Tibial artery (tissue), 4 donors: ENCODE measurements at regions not wholly inside any gene's neighbourhood (a gene's known extent, or its start where the extent isn't known, plus 50 kb on each side); places are given as distances from the start of the nearest gene placed in this dataset.

Source experiments
- DNase-seq, 2 donors: peaks; one replicate each; pipeline ENCODE4 v3.0.0-alpha.2; 2019
- H3K27ac ChIP-seq, 2 donors: fragments of 200-600 bp; sonication (generic) in 1 of 2; 1 replicate in 1 of 2; 2 replicates in 1 of 2; pipeline ENCODE4 v1.5.1; 2018 to 2019; ENCODE audit warnings: mild to moderate bottlenecking in 1 of 2
- H3K27me3 ChIP-seq, 2 donors: fragments of 200-600 bp; sonication (generic) in 1 of 2; one replicate each; pipeline versions ENCODE4 v1.5.1 to v1.6.0; 2016 to 2019
- H3K36me3 ChIP-seq, 3 donors: fragments of 200-600 bp; sonication (generic) in 2 of 3; one replicate each; pipeline ENCODE4 v1.5.1; 2016 to 2019; ENCODE audit warnings: mild to moderate bottlenecking in 2 of 3
- H3K4me1 ChIP-seq, 4 donors: fragments of 200-600 bp; sonication (generic) in 2 of 4; 1 replicate in 3 of 4; 2 replicates in 1 of 4; pipeline ENCODE4 v1.5.1; 2016 to 2019
- H3K4me3 ChIP-seq, 2 donors: fragments of 200-600 bp; sonication (generic) in 1 of 2; 1 replicate in 1 of 2; 2 replicates in 1 of 2; pipeline ENCODE4 v1.5.1; 2018 to 2019; ENCODE audit warnings: mild to moderate bottlenecking in 2 of 2
- H3K9me3 ChIP-seq, 3 donors: fragments of 200-600 bp; sonication (generic) in 1 of 3; one replicate each; pipeline ENCODE4 v1.5.1; 2016 to 2019
- intact Hi-C: fragments of 100-400 bp; cut with DNase I; formaldehyde crosslinking; loops from one replicate; pipeline ENCODE4 v1.15.0; 2023; ENCODE audit warnings: low total_unique reads
- TF ChIP-seq, protein P1 (sequence below), 2 experiments: fragments of 200-600 bp in 1 of 2; fragments of 450-650 bp in 1 of 2; IDR thresholded peaks; one replicate each; pipeline ENCODE4 v1.5.1; 2017 to 2019; ENCODE audit warnings: antibody characterized with exemption in 2 of 2, mild to moderate bottlenecking in 1 of 2, moderate library complexity in 1 of 2

DNA sequence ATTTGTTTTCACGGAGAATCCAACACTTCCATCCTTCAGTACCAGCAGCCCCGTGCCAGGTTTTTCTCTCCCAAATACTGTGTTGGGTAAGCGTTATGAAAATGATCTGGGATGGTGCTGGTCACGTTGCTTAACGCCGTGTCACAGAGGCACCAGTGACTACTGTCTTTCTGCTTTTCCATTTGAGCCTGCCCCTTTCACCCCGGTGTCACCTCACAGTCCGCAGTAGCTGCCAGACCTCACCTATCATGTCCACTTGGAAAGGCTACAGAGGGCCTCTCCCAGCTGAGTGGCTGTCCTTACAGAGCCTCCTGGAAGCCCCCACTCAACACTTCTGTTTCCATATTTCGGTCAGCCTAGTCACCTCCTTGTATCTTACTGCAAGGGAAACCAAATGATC, 176.5 kb upstream of the ARID1B start:
- H3K4me3 ChIP-seq = no peak overlapping the region
- peak overlapping the region in 1 of 2 donors; percentile 50 for H3K27ac ChIP-seq
- H3K27me3 ChIP-seq = no peaks in the 10 kb centered on the region
- DNase-seq = peak in 1 of 2 donors; percentile 29
- intact Hi-C loops = no loop called here
- TF ChIP-seq, protein P1, sequence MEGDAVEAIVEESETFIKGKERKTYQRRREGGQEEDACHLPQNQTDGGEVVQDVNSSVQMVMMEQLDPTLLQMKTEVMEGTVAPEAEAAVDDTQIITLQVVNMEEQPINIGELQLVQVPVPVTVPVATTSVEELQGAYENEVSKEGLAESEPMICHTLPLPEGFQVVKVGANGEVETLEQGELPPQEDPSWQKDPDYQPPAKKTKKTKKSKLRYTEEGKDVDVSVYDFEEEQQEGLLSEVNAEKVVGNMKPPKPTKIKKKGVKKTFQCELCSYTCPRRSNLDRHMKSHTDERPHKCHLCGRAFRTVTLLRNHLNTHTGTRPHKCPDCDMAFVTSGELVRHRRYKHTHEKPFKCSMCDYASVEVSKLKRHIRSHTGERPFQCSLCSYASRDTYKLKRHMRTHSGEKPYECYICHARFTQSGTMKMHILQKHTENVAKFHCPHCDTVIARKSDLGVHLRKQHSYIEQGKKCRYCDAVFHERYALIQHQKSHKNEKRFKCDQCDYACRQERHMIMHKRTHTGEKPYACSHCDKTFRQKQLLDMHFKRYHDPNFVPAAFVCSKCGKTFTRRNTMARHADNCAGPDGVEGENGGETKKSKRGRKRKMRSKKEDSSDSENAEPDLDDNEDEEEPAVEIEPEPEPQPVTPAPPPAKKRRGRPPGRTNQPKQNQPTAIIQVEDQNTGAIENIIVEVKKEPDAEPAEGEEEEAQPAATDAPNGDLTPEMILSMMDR (IDR thresholded peaks at IDR 0.05) = no peak
- no peaks in the 10 kb centered on the region for H3K4me1 ChIP-seq
- H3K9me3 ChIP-seq = peaks cover 0 to 10% (median 0%) of the 10 kb centered on the region in 3 donors
- H3K36me3 ChIP-seq = no peaks in the 10 kb centered on the region

DNA sequence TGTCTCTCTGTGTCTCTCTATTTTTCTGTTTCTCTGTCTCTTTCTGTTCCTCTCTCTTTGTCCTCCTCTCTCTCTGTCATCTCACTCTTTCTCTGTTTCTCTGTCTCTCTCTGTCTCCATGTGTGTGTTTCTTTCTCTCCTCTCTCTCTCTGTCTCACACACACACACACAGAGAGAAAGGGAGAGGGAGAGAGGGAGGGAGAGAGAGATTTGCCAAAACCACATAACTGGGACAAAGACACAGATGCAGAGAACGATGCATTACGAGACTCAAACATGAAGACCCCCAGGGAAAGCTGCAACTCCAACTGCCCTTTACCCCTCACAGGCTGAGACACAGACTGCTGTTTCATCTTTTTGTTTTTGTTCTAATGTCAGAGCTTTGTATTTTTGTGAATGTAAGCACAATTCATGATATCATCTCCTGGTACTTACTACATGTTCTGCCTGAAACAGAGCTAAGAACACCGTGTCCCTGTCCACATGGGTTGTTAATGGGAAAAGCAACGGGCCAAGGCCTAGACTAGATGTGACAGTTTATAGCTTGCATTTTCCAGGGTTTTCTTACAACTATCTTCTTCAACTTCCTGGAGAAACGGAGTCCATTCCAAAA, 177.1 kb upstream of the ARID1B start:
- no peaks in the 10 kb centered on the region for H3K36me3 ChIP-seq
- H3K9me3 ChIP-seq = peaks cover 0 to 4% (median 0%) of the 10 kb centered on the region in 3 donors
- intact Hi-C loops = no loop called here
- TF ChIP-seq, protein P1 (IDR thresholded peaks at IDR 0.05) = no peak
- peak overlapping the region in 1 of 2 donors; percentile 50 for H3K27ac ChIP-seq
- H3K4me3 ChIP-seq = no peak overlapping the region
- peak in 1 of 2 donors; percentile 64 for DNase-seq
- no peaks in the 10 kb centered on the region for H3K4me1 ChIP-seq
- H3K27me3 ChIP-seq = no peaks in the 10 kb centered on the region

DNA sequence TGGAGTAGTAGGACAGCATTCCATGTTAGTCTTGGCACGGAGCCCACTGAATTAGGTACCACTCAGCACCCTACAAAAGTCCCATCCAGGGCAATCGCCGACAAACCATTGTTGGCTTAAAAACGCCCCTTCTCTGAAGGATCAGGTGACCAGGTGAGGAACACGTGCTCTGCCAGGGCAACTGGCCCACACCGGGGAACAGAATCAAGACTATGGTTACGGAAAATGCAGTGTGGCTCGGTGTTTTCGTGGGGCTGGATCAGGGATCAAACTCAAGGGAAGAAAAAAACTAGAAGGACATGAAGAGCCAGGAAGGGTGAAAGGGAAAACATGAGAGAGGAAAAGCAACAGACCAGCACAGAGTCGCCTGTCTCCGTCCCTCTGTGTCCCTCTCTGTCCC, 177.8 kb upstream of the ARID1B start:
- peak overlapping the region in 1 of 2 donors; percentile 50 for H3K27ac ChIP-seq
- no peaks in the 10 kb centered on the region for H3K27me3 ChIP-seq
- no peaks in the 10 kb centered on the region for H3K4me1 ChIP-seq
- TF ChIP-seq, protein P1 (IDR thresholded peaks at IDR 0.05) = no peak
- no peaks in the 10 kb centered on the region for H3K36me3 ChIP-seq
- intact Hi-C loops = no loop called here
- no peaks in the 10 kb centered on the region for H3K9me3 ChIP-seq
- no peak for DNase-seq
- no peak overlapping the region for H3K4me3 ChIP-seq

DNA sequence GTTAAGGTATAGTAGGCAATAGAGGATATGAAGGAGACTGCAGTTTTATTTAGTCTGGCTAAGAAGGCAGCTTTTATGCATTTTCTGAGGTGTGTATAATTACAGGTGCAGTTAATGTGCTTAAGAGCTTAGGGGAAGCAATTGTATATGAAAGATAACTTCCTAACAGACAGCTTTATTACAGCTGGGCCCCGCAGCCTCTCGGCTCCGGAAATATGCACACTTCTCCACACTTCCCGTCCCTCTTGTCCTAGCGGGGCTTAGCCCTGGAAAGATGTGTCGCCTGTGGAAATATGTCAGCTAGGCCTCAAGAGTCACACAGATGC, 178.4 kb upstream of the ARID1B start:
- intact Hi-C loops = no loop called here
- Histone ChIP-seq H3K27ac (no peak overlapping the region), H3K36me3 (no peaks in the 10 kb centered on the region), H3K4me1 (no peaks in the 10 kb centered on the region), H3K27me3 (no peaks in the 10 kb centered on the region), H3K9me3 (no peaks in the 10 kb centered on the region), H3K4me3 (no peak overlapping the region)
- TF ChIP-seq, protein P1 (IDR thresholded peaks at IDR 0.05) = no peak
- DNase-seq = no peak

DNA sequence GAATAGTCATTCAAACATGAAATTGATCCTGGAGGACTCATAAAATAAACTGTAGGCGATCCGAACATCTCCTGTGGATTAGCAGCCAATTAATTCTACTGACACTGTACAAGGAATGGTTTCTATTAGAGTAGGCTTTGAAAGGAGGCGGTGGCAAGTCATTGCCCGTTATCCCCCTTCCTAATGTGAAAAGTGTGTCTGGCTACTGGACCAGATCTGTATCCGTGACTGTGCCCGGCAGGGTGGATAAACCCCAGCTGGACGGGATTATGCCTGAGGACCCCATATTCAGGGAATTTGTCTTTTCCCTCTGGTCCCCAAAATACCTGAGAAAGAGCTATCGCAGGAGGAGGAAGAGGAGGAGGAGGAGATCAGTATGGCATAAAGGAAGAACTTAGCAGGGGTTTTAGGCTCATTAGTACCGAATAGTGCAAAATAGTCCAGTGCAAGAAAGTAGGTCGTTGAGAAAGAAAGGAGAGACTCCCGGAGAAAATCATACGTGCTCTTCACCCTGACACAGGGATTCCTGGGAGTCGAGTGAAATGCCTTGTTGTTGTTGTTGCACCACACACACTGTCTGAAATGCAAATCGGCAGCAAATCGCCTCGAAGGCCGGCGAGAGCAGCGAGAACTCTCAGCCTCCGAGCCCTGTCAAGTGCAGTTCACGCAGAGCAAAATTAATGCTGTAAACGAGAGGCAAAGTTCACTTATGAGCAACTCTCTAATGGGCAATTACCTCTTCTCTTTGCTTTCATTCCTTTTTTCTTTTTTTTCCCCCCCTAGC, 178.9 kb upstream of the ARID1B start:
- Histone ChIP-seq H3K27me3 (no peaks in the 10 kb centered on the region), H3K4me1 (no peaks in the 10 kb centered on the region), H3K4me3 (no peak overlapping the region), H3K36me3 (no peaks in the 10 kb centered on the region), H3K9me3 (no peaks in the 10 kb centered on the region), H3K27ac (no peak overlapping the region)
- intact Hi-C loops = no loop called here
- TF ChIP-seq, protein P1 (IDR thresholded peaks at IDR 0.05) = no peak
- DNase-seq = no peak
